Testis (tissue), 2 donors: ENCODE measurements at regions not wholly inside any gene's neighbourhood (a gene's known extent, or its start where the extent isn't known, plus 50 kb on each side); places are given as distances from the start of the nearest gene placed in this dataset.
A peak's percentile ranks its signal among the peaks of the same experiment; 100 is the strongest.

Experiments
- DNase-seq: peaks from one replicate; pipeline ENCODE4 v3.0.0-alpha.2; 2019
- H3K27ac ChIP-seq, 2 donors: fragments of 200-600 bp; sonication (generic); one replicate each; pipeline ENCODE4 v1.5.1; 2019
- H3K27me3 ChIP-seq: fragments of 200-600 bp; sonication (generic); one replicate; pipeline ENCODE4 v1.5.1; 2019
- H3K36me3 ChIP-seq: fragments of 200-600 bp; sonication (generic); one replicate; pipeline ENCODE4 v1.5.1; 2017; ENCODE audit warnings: low read depth; ENCODE audit errors: missing control alignments
- H3K4me1 ChIP-seq: fragments of 200-600 bp; sonication (generic); one replicate; pipeline ENCODE4 v1.5.1; 2019
- H3K4me3 ChIP-seq, 2 donors: fragments of 200-600 bp; sonication (generic); one replicate each; pipeline ENCODE4 v1.5.1; 2017 to 2019
- H3K9me3 ChIP-seq: fragments of 200-600 bp; sonication (generic); one replicate; pipeline ENCODE4 v1.5.1; 2017
- POLR2A ChIP-seq: fragments of 450-650 bp; IDR thresholded peaks from one replicate; pipeline ENCODE4 v1.6.1; 2017; ENCODE audit warnings: antibody characterized with exemption, mild to moderate bottlenecking, moderate library complexity
- WGBS, 2 donors: methylation state at CpG; one replicate each; pipeline ENCODE4 v1.1.5; 2018; 5-methylcytosine and 5-hydroxymethylcytosine counted together
- intact Hi-C: fragments of 100-400 bp; cut with DNase I; formaldehyde crosslinking; loops from one replicate; pipeline ENCODE4 v1.15.1; 2023; ENCODE audit warnings: low total_unique reads
- TF ChIP-seq, protein P1 (sequence below), 3 experiments: fragments of 450-650 bp in 2 of 3; fragments of 200-600 bp in 1 of 3; sonication (generic) in 1 of 3; IDR thresholded peaks; one replicate each; pipeline ENCODE4 v1.5.1; 2016 to 2019; ENCODE audit warnings: antibody characterized with exemption in 3 of 3, mild to moderate bottlenecking in 2 of 3, moderate library complexity in 1 of 3

DNA sequence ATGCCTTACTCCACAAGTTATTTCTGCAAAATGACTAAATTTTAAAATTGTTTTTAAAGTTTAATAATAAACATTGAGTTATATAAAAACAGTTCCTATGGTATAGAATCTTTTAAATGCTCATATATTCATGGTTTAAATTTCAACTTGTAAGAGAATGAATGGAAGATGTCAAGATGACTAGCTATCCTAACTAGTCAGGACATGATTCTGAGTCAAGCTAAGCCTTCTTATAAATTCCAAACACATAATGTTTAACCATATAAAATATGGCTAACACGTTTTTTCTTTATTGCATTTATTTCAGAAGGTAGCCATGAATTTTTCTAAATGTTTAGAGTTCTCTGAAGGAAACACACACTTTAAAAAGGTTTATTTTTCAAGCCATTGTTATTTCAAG, 320.4 kb downstream of the CBLN2 start:
- 58 to 82% methylated on average over 1 of the region's 1 CpG for WGBS, 2 donors
- no peaks in the 10 kb centered on the region for H3K4me1 ChIP-seq
- H3K27ac ChIP-seq, result no peak overlapping the region
- H3K4me3 ChIP-seq, result no peak overlapping the region
- no peaks in the 10 kb centered on the region for H3K36me3 ChIP-seq
- no peaks in the 10 kb centered on the region for H3K27me3 ChIP-seq
- no peak for DNase-seq
- H3K9me3 ChIP-seq, result no peaks in the 10 kb centered on the region
- intact Hi-C loops, result no loop called here
- no peak for TF ChIP-seq POLR2A
- TF ChIP-seq, protein P1, sequence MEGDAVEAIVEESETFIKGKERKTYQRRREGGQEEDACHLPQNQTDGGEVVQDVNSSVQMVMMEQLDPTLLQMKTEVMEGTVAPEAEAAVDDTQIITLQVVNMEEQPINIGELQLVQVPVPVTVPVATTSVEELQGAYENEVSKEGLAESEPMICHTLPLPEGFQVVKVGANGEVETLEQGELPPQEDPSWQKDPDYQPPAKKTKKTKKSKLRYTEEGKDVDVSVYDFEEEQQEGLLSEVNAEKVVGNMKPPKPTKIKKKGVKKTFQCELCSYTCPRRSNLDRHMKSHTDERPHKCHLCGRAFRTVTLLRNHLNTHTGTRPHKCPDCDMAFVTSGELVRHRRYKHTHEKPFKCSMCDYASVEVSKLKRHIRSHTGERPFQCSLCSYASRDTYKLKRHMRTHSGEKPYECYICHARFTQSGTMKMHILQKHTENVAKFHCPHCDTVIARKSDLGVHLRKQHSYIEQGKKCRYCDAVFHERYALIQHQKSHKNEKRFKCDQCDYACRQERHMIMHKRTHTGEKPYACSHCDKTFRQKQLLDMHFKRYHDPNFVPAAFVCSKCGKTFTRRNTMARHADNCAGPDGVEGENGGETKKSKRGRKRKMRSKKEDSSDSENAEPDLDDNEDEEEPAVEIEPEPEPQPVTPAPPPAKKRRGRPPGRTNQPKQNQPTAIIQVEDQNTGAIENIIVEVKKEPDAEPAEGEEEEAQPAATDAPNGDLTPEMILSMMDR (IDR thresholded peaks at IDR 0.05), result no peak

DNA sequence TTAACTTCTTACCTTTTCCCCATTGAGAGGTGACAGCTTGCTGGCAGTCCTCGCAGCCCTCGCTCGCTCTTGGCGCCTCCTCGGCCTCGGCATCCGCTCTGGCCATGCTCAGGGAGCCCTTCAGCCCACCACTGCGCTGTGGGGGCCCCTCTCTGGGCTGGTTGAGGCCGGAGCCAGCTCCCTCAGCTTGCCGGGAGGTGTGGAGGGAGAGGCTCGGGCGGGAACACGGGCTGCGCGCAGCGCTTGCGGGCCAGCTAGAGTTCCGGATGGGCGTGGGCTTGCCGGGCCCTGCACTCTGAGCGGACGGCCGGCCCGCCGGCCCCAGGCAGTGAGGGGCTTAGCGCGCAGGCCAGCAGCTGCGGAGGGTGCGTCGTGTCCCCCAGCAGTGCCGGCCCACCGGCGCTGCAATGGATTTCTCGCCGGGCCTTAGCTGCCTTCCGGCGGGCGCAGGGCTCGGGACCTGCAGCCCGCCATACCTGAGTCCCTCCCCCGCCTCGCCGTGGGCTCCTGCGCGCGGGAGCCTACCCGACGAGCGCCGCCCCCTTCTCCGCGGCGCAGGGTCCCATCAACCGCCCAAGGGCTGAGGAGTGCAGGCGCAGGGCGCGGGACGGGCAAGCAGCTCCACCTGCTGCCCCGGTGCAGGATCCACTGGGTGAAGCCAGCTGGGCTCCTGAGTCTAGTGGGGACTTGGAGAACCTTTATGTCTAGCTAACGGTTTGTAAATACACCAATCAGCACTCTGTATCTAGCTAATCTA, 335.0 kb downstream of the CBLN2 start:
- H3K4me3 ChIP-seq, result peak overlapping the region; percentile 43 to 60
- no peaks in the 10 kb centered on the region for H3K4me1 ChIP-seq
- WGBS, 2 donors, result 66 to 90% methylated on average over 28 to 60 of the region's 60 CpGs
- H3K9me3 ChIP-seq, result no peaks in the 10 kb centered on the region
- no peaks in the 10 kb centered on the region for H3K36me3 ChIP-seq
- DNase-seq, result peak; percentile 37
- intact Hi-C loops, result no loop called here
- H3K27ac ChIP-seq, result peak overlapping the region; percentile 39 to 45
- TF ChIP-seq POLR2A, result no peak
- TF ChIP-seq, protein P1 (IDR thresholded peaks at IDR 0.05), result no peak
- H3K27me3 ChIP-seq, result no peaks in the 10 kb centered on the region

DNA sequence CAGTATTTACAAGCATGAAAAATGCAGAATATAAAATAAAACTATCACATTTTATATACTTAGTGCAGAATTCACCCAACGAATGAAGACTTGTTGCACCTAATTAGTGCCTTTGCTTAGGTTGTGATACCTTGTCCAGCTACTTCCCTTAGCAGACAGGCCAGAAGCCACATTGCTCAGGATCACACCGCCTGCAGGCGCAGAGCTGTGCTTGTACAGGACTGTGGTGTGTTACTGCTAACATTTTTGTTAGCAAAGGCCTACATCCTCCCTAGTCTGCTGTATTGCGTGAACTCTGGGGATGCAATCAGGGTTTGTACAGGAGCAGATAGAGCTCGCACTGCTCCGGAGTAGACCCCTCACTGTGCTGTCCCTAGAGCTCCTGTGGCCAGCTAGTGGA, 336.9 kb downstream of the CBLN2 start:
- DNase-seq, result no peak
- Histone ChIP-seq H3K36me3 (no peaks in the 10 kb centered on the region), H3K4me3 (no peak overlapping the region), H3K4me1 (no peaks in the 10 kb centered on the region), H3K27me3 (no peaks in the 10 kb centered on the region), H3K9me3 (no peaks in the 10 kb centered on the region), H3K27ac (no peak overlapping the region)
- no peak for TF ChIP-seq POLR2A
- TF ChIP-seq, protein P1 (IDR thresholded peaks at IDR 0.05), result no peak
- WGBS, 2 donors, result 50 to 62% methylated on average over 6 of the region's 6 CpGs
- intact Hi-C loops, result no loop called here

DNA sequence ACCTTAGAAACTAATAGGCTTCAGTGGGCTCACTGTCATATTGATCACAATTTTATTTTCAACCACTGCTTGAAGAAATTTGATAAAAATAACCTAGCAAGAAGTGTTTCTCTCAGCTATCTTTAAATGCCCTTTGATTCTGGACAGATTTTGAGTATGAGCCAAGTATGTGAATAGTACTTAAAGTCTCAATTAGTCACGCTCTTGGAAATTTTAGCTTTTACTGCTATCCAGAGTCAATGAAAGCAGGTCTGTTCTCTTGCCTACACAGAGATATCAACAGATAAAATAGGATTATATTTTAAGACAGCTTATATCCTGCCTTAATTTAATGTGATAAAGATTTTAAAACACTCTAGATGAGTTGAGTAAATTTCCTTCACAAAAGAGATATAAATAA, 337.3 kb downstream of the CBLN2 start:
- WGBS, 2 donors, result 66 to 67% methylated on average over 1 of the region's 1 CpG
- Histone ChIP-seq H3K36me3 (no peaks in the 10 kb centered on the region), H3K9me3 (no peaks in the 10 kb centered on the region), H3K4me1 (no peaks in the 10 kb centered on the region), H3K27ac (no peak overlapping the region), H3K4me3 (no peak overlapping the region), H3K27me3 (no peaks in the 10 kb centered on the region)
- TF ChIP-seq POLR2A, result no peak
- TF ChIP-seq, protein P1 (IDR thresholded peaks at IDR 0.05), result no peak
- no peak for DNase-seq
- intact Hi-C loops, result no loop called here

DNA sequence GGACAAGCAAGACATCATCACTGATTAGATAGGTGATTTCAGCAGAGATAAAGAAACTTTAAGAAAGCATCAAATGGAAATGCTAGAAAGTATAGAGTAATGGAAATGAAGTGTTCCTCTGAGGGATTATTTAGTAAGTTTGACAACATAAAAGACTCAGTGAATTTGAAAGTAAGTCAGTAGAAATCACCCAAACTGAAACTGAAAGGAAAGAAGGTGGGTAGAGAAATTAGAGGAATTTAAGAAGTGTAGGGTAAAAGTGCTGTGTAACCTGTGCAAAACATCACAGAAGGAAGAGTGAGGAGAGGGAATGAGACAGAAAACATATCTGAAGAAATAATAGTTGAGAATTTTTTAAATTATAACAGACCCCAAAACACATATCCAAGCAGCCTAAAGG, 343.1 kb downstream of the CBLN2 start:
- DNase-seq, result no peak
- intact Hi-C loops, result no loop called here
- TF ChIP-seq POLR2A, result no peak
- TF ChIP-seq, protein P1 (IDR thresholded peaks at IDR 0.05), result no peak

More for the DNA sequence above, 343.1 kb downstream of the CBLN2 start:
- Histone ChIP-seq H3K9me3 (no peaks in the 10 kb centered on the region), H3K36me3 (no peaks in the 10 kb centered on the region), H3K27me3 (no peaks in the 10 kb centered on the region), H3K4me1 (no peaks in the 10 kb centered on the region), H3K27ac (no peak overlapping the region), H3K4me3 (no peak overlapping the region)
